Sigmoid colon (tissue), 6 donors: ENCODE measurements at regions not wholly inside any gene's neighbourhood (a gene's known extent, or its start where the extent isn't known, plus 50 kb on each side); places are given as distances from the start of the nearest gene placed in this dataset.

ENCODE experiments used
- DNase-seq: peaks from one replicate; pipeline ENCODE4 v3.0.0-alpha.2; 2019
- H3K27ac ChIP-seq, 4 donors: fragments of 200-600 bp; sonication (generic); one replicate each; pipeline ENCODE4 v1.5.1; 2016 to 2019; ENCODE audit warnings: mild to moderate bottlenecking in 1 of 4
- H3K27me3 ChIP-seq, 3 donors: fragments of 200-600 bp; sonication (generic); one replicate each; pipeline ENCODE4 v1.5.1; 2019; ENCODE audit warnings: mild to moderate bottlenecking in 1 of 3
- H3K36me3 ChIP-seq, 4 donors: fragments of 200-600 bp; sonication (generic); one replicate each; pipeline ENCODE4 v1.5.1; 2016 to 2019
- H3K4me1 ChIP-seq, 4 donors: fragments of 200-600 bp; sonication (generic); one replicate each; pipeline ENCODE4 v1.5.1; 2017 to 2019
- H3K4me3 ChIP-seq, 4 donors: fragments of 200-600 bp; sonication (generic); one replicate each; pipeline ENCODE4 v1.5.1; 2017 to 2019; ENCODE audit warnings: mild to moderate bottlenecking in 2 of 4, moderate library complexity in 1 of 4
- H3K9me3 ChIP-seq, 4 donors: fragments of 200-600 bp in 3 of 4; sonication (generic) in 3 of 4; one replicate each; pipeline versions ENCODE4 v1.5.1 to v1.6.1; 2013 to 2019
- EP300 ChIP-seq, 4 donors: sonication (generic); formaldehyde crosslinking; IDR thresholded peaks; one replicate each; pipeline ENCODE4 v1.6.1; 2017; ENCODE audit warnings: antibody characterized with exemption in 4 of 4
- POLR2A ChIP-seq, 2 donors: fragments of 450-650 bp; IDR thresholded peaks; one replicate each; pipeline ENCODE4 v1.6.1; 2016; ENCODE audit warnings: antibody characterized with exemption in 2 of 2, mild to moderate bottlenecking in 2 of 2, moderate library complexity in 2 of 2
- POLR2AphosphoS5 ChIP-seq, 4 donors: sonication (generic); formaldehyde crosslinking; IDR thresholded peaks; one replicate each; pipeline ENCODE4 v1.6.1; 2017; ENCODE audit warnings: antibody characterized with exemption in 4 of 4
- WGBS, 2 donors: extraction: QIAGEN DNeasy Blood & Tissue Kit; methylation state at CpG; one replicate each; pipeline ENCODE4 v1.1.7; 2013; 5-methylcytosine and 5-hydroxymethylcytosine counted together
- intact Hi-C: fragments of 100-400 bp; cut with DNase I; formaldehyde crosslinking; loops from one replicate; pipeline ENCODE4 v1.15.1; 2023
- TF ChIP-seq, protein P1 (sequence below), 4 experiments: fragments of 450-650 bp in 3 of 4; fragments of 200-600 bp in 1 of 4; IDR thresholded peaks; one replicate each; pipeline ENCODE4 v1.5.1; 2016 to 2019; ENCODE audit warnings: antibody characterized with exemption in 4 of 4, mild to moderate bottlenecking in 3 of 4, moderate library complexity in 2 of 4
- donor health status: healthy with polysubstance abuse.
- donor health status: healthy.

DNA sequence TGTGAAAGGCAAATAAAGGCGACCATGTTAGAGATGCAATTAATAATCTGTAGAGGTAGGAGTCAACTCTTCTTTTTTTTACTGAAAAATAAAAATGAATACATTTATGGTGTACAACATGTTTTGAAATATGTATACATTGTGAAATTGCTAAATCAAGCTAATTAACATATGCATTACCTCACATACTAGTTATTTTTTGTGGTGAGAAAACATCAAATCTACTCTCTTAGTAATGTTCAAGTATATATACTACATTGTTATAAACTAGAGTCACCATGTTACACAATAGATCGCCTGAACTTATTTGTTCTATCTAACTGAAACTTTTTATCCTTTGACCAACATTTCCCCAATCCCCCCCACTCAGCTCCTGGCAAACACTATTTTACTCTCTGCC, 143.2 kb downstream of the POU4F1 start:
- no peak for TF ChIP-seq EP300 (IDR thresholded peaks at IDR 0.05)
- TF ChIP-seq, protein P1, sequence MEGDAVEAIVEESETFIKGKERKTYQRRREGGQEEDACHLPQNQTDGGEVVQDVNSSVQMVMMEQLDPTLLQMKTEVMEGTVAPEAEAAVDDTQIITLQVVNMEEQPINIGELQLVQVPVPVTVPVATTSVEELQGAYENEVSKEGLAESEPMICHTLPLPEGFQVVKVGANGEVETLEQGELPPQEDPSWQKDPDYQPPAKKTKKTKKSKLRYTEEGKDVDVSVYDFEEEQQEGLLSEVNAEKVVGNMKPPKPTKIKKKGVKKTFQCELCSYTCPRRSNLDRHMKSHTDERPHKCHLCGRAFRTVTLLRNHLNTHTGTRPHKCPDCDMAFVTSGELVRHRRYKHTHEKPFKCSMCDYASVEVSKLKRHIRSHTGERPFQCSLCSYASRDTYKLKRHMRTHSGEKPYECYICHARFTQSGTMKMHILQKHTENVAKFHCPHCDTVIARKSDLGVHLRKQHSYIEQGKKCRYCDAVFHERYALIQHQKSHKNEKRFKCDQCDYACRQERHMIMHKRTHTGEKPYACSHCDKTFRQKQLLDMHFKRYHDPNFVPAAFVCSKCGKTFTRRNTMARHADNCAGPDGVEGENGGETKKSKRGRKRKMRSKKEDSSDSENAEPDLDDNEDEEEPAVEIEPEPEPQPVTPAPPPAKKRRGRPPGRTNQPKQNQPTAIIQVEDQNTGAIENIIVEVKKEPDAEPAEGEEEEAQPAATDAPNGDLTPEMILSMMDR (IDR thresholded peaks at IDR 0.05), result no peak
- TF ChIP-seq POLR2AphosphoS5 (IDR thresholded peaks at IDR 0.05), result no peak
- TF ChIP-seq POLR2A (IDR thresholded peaks at IDR 0.05), result no peak
- intact Hi-C loops, result no loop called here

DNA sequence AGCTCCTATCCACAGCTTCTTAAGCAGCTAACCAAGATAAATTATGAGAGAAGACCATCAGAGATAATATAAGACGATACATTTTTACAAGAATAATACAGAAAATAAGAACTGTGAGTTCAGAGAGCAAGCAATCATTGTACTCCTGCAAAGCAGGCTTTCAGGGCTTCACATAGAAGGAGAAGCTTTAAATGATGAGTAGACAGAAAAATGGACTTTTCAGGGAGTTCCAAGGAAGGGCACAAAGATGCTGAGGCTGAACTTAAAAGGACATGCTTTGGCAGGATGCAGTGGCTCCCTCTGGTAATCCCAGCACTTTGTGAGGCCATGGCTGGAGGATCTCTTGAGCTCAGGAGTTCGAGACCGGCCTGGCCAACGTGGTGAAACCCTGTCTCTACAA, 159.5 kb downstream of the POU4F1 start:
- DNase-seq, result no peak
- TF ChIP-seq POLR2A (IDR thresholded peaks at IDR 0.05) (no peak), EP300 (IDR thresholded peaks at IDR 0.05) (no peak), POLR2AphosphoS5 (IDR thresholded peaks at IDR 0.05) (no peak)
- H3K27me3 ChIP-seq, result no peaks in the 10 kb centered on the region
- H3K4me3 ChIP-seq, result no peak overlapping the region
- intact Hi-C loops, result no loop called here
- no peaks in the 10 kb centered on the region for H3K9me3 ChIP-seq
- 78 to 80% methylated on average over 4 of the region's 4 CpGs for WGBS, 2 donors
- no peaks in the 10 kb centered on the region for H3K36me3 ChIP-seq
- no peaks in the 10 kb centered on the region for H3K4me1 ChIP-seq
- no peak overlapping the region for H3K27ac ChIP-seq

More for the DNA sequence above, 143.2 kb downstream of the POU4F1 start:
- H3K4me1 ChIP-seq, result no peaks in the 10 kb centered on the region
- H3K9me3 ChIP-seq, result no peaks in the 10 kb centered on the region
- no peaks in the 10 kb centered on the region for H3K36me3 ChIP-seq
- no peak overlapping the region for H3K4me3 ChIP-seq
- 82 to 95% methylated on average over 2 of the region's 2 CpGs for WGBS, 2 donors
- no peak for DNase-seq
- no peaks in the 10 kb centered on the region for H3K27me3 ChIP-seq
- no peak overlapping the region for H3K27ac ChIP-seq

DNA sequence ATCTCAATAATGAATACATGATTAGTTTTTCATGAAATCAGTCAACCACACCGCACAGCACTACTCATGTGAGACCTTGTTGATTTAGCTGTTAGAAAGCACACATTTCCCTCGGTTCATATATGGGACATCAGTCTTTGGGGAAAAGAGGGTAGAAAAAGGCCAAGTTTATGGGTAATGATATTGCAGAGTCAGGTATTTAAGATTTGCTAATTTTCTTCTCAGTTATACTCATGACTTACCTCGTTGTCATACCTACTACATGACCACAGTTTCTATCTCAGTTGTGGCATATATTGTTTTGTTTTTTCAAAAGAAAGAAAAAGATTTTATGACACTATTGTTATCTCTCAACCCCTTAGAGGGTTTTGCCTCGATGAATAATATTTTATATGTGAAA, 165.6 kb downstream of the POU4F1 start:
- H3K4me1 ChIP-seq, result no peaks in the 10 kb centered on the region
- 57 to 71% methylated on average over 4 of the region's 4 CpGs for WGBS, 2 donors
- no peaks in the 10 kb centered on the region for H3K27me3 ChIP-seq
- DNase-seq, result no peak
- no peak for TF ChIP-seq POLR2A (IDR thresholded peaks at IDR 0.05)
- TF ChIP-seq POLR2AphosphoS5 (IDR thresholded peaks at IDR 0.05), result no peak
- TF ChIP-seq, protein P1 (IDR thresholded peaks at IDR 0.05), result no peak
- no peak for TF ChIP-seq EP300 (IDR thresholded peaks at IDR 0.05)
- H3K4me3 ChIP-seq, result no peak overlapping the region
- no peaks in the 10 kb centered on the region for H3K36me3 ChIP-seq
- H3K27ac ChIP-seq, result no peak overlapping the region
- intact Hi-C loops, result no loop called here
- no peaks in the 10 kb centered on the region for H3K9me3 ChIP-seq

DNA sequence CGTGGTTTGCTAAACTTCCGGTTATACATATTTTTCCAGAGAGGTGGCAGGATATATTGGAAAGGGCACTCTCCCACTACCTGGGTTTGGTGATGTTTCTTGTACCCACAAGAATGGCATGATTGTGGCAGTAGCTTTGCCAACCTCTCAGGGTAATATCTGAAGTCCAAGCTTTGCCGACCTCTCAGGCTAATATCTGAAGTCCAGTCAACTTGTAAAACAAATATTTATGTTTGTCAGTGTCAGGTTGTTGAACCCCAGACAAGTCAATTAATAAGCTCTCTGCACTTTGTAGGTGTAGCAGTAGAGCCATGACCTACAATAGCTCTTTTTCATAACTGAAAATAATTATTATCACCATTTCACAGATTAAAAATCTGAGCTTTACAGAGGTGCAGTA, 167.0 kb downstream of the POU4F1 start:
- no peak for DNase-seq
- no peaks in the 10 kb centered on the region for H3K9me3 ChIP-seq
- intact Hi-C loops, result no loop called here
- no peaks in the 10 kb centered on the region for H3K4me1 ChIP-seq
- no peak overlapping the region for H3K27ac ChIP-seq
- WGBS, 2 donors, result 67 to 82% methylated on average over 3 of the region's 3 CpGs
- H3K4me3 ChIP-seq, result no peak overlapping the region
- no peak for TF ChIP-seq POLR2A (IDR thresholded peaks at IDR 0.05)
- TF ChIP-seq, protein P1 (IDR thresholded peaks at IDR 0.05), result no peak
- TF ChIP-seq POLR2AphosphoS5 (IDR thresholded peaks at IDR 0.05), result no peak
- no peak for TF ChIP-seq EP300 (IDR thresholded peaks at IDR 0.05)
- no peaks in the 10 kb centered on the region for H3K36me3 ChIP-seq
- H3K27me3 ChIP-seq, result no peaks in the 10 kb centered on the region

DNA sequence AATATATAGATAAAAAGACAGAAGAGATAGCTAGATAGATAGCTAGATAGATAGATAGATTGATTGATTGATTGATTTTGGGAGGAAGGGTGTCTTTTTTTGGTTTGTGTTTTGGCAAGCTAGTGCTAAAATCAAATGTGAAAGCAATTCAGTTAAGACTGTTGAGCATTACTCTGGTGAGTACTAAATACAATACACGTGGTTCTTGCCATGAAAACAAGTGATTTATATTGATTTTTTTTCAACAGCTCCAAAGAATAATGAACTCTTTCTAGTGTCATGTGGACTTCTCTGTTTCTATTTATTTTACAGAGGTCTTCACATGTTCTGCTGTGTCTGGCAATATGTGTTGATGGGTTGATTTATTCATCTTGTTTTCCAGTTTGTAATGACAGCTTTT, 172.0 kb downstream of the POU4F1 start:
- DNase-seq, result no peak
- intact Hi-C loops, result no loop called here
- no peak for TF ChIP-seq POLR2AphosphoS5 (IDR thresholded peaks at IDR 0.05)
- no peak for TF ChIP-seq EP300 (IDR thresholded peaks at IDR 0.05)
- no peak for TF ChIP-seq POLR2A (IDR thresholded peaks at IDR 0.05)
- TF ChIP-seq, protein P1 (IDR thresholded peaks at IDR 0.05), result no peak
- Histone ChIP-seq H3K4me3 (no peak overlapping the region), H3K27ac (no peak overlapping the region), H3K36me3 (no peaks in the 10 kb centered on the region), H3K27me3 (no peaks in the 10 kb centered on the region), H3K9me3 (no peaks in the 10 kb centered on the region), H3K4me1 (no peaks in the 10 kb centered on the region)
- 27 to 40% methylated on average over 1 of the region's 1 CpG for WGBS, 2 donors
